ENCODE measurements at regions not wholly inside any gene's neighbourhood (a gene's known extent, or its start where the extent isn't known, plus 50 kb on each side); places are given as distances from the start of the nearest gene placed in this dataset.

GRCh38 chr17:79372470-79373238 is 238.2 kb downstream of the RBFOX3 start:
- no peak for DNase-seq
- H3K4me3 Mint-ChIP-seq: no peak overlapping the region
- intact Hi-C loops (cut with micrococcal nuclease): no loop called here
- no peak overlapping the region for H3K27ac Mint-ChIP-seq
- no peaks in the 10 kb centered on the region for H3K36me3 Mint-ChIP-seq (ENCODE audit: low read depth)
- H3K27me3 Mint-ChIP-seq: peaks cover 2% of the 10 kb centered on the region
- H3K9me3 Mint-ChIP-seq: no peaks in the 10 kb centered on the region
- no peaks in the 10 kb centered on the region for H3K4me1 Mint-ChIP-seq

- DNase-seq: no peak
- Mint-ChIP-seq H3K36me3 (ENCODE audit: low read depth) (no peaks in the 10 kb centered on the region), H3K27me3 (peaks cover 2% of the 10 kb centered on the region), H3K9me3 (no peaks in the 10 kb centered on the region), H3K27ac (no peak overlapping the region), H3K4me1 (no peaks in the 10 kb centered on the region), H3K4me3 (no peak overlapping the region)
- intact Hi-C loops (cut with micrococcal nuclease): no loop called here
These were observed 238.9 kb downstream of the RBFOX3 start for GRCh38 chr17:79371984-79372383.

GRCh38 chr17:79370594-79370993 is 240.3 kb downstream of the RBFOX3 start:
- Mint-ChIP-seq H3K36me3 (ENCODE audit: low read depth) (no peaks in the 10 kb centered on the region), H3K4me3 (no peak overlapping the region), H3K27ac (no peak overlapping the region), H3K27me3 (peaks cover 3% of the 10 kb centered on the region), H3K9me3 (no peaks in the 10 kb centered on the region), H3K4me1 (no peaks in the 10 kb centered on the region)
- intact Hi-C loops (cut with micrococcal nuclease): no loop called here
- no peak for DNase-seq

- no peaks in the 10 kb centered on the region for H3K9me3 Mint-ChIP-seq
- DNase-seq: no peak
- no peaks in the 10 kb centered on the region for H3K4me1 Mint-ChIP-seq
- H3K27me3 Mint-ChIP-seq: peaks cover 4% of the 10 kb centered on the region
- no peaks in the 10 kb centered on the region for H3K36me3 Mint-ChIP-seq (ENCODE audit: low read depth)
- intact Hi-C loops (cut with micrococcal nuclease): no loop called here
- H3K4me3 Mint-ChIP-seq: no peak overlapping the region
- H3K27ac Mint-ChIP-seq: no peak overlapping the region
These were observed 240.7 kb downstream of the RBFOX3 start for GRCh38 chr17:79370126-79370525.

GRCh38 chr17:79369532-79369931 is 241.3 kb downstream of the RBFOX3 start:
- Mint-ChIP-seq H3K27me3 (peaks cover 4% of the 10 kb centered on the region), H3K27ac (no peak overlapping the region), H3K36me3 (ENCODE audit: low read depth) (no peaks in the 10 kb centered on the region), H3K4me1 (no peaks in the 10 kb centered on the region), H3K9me3 (no peaks in the 10 kb centered on the region), H3K4me3 (no peak overlapping the region)
- intact Hi-C loops (cut with micrococcal nuclease): no loop called here
- no peak for DNase-seq

GRCh38 chr17:79369001-79369400 is 241.8 kb downstream of the RBFOX3 start:
- DNase-seq: no peak
- Mint-ChIP-seq H3K27me3 (peaks cover 4% of the 10 kb centered on the region), H3K36me3 (ENCODE audit: low read depth) (no peaks in the 10 kb centered on the region), H3K4me3 (no peak overlapping the region), H3K4me1 (no peaks in the 10 kb centered on the region), H3K27ac (no peak overlapping the region), H3K9me3 (no peaks in the 10 kb centered on the region)
- intact Hi-C loops (cut with micrococcal nuclease): no loop called here

- no peak overlapping the region for H3K27ac Mint-ChIP-seq
- H3K4me3 Mint-ChIP-seq: no peak overlapping the region
- H3K36me3 Mint-ChIP-seq (ENCODE audit: low read depth): no peaks in the 10 kb centered on the region
- no peak for DNase-seq
- no peaks in the 10 kb centered on the region for H3K9me3 Mint-ChIP-seq
- H3K27me3 Mint-ChIP-seq: peaks cover 2% of the 10 kb centered on the region
- H3K4me1 Mint-ChIP-seq: no peaks in the 10 kb centered on the region
- intact Hi-C loops (cut with micrococcal nuclease): no loop called here
These were observed 242.3 kb downstream of the RBFOX3 start for GRCh38 chr17:79368521-79368920.

GRCh38 chr17:79366988-79367571 is 243.8 kb downstream of the RBFOX3 start:
- no peak for DNase-seq
- Mint-ChIP-seq H3K36me3 (ENCODE audit: low read depth) (no peaks in the 10 kb centered on the region), H3K27ac (no peak overlapping the region), H3K9me3 (no peaks in the 10 kb centered on the region), H3K4me1 (no peaks in the 10 kb centered on the region), H3K4me3 (no peak overlapping the region), H3K27me3 (peaks cover 2% of the 10 kb centered on the region)
- intact Hi-C loops (cut with micrococcal nuclease): no loop called here

GRCh38 chr17:79365836-79366770 is 244.7 kb downstream of the RBFOX3 start:
- Mint-ChIP-seq H3K27me3 (peaks cover 2% of the 10 kb centered on the region), H3K4me3 (no peak overlapping the region), H3K27ac (no peak overlapping the region), H3K9me3 (no peaks in the 10 kb centered on the region), H3K4me1 (no peaks in the 10 kb centered on the region), H3K36me3 (ENCODE audit: low read depth) (no peaks in the 10 kb centered on the region)
- no peak for DNase-seq
- intact Hi-C loops (cut with micrococcal nuclease): no loop called here

- H3K27ac Mint-ChIP-seq: no peak overlapping the region
These were observed 245.5 kb downstream of the RBFOX3 start for GRCh38 chr17:79365351-79365750.

GRCh38 chr17:79364315-79365094 is 246.3 kb downstream of the RBFOX3 start:
- no peak overlapping the region for H3K4me3 Mint-ChIP-seq
- DNase-seq: no peak
- H3K4me1 Mint-ChIP-seq: no peaks in the 10 kb centered on the region
- peaks cover 2% of the 10 kb centered on the region for H3K27me3 Mint-ChIP-seq
- no peaks in the 10 kb centered on the region for H3K9me3 Mint-ChIP-seq
- H3K27ac Mint-ChIP-seq: no peak overlapping the region
- intact Hi-C loops (cut with micrococcal nuclease): no loop called here
- no peaks in the 10 kb centered on the region for H3K36me3 Mint-ChIP-seq (ENCODE audit: low read depth)

More at GRCh38 chr17:79365351-79365750, 245.5 kb downstream of the RBFOX3 start:
- H3K9me3 Mint-ChIP-seq: no peaks in the 10 kb centered on the region
- DNase-seq: no peak
- no peaks in the 10 kb centered on the region for H3K4me1 Mint-ChIP-seq
- intact Hi-C loops (cut with micrococcal nuclease): no loop called here
- H3K36me3 Mint-ChIP-seq (ENCODE audit: low read depth): no peaks in the 10 kb centered on the region
- H3K4me3 Mint-ChIP-seq: no peak overlapping the region
- peaks cover 2% of the 10 kb centered on the region for H3K27me3 Mint-ChIP-seq

GRCh38 chr17:79363552-79364275 is 247.1 kb downstream of the RBFOX3 start:
- no peaks in the 10 kb centered on the region for H3K9me3 Mint-ChIP-seq
- intact Hi-C loops (cut with micrococcal nuclease): no loop called here
- H3K27me3 Mint-ChIP-seq: peaks cover 2% of the 10 kb centered on the region
- H3K4me1 Mint-ChIP-seq: no peaks in the 10 kb centered on the region
- H3K27ac Mint-ChIP-seq: no peak overlapping the region
- no peak for DNase-seq
- H3K4me3 Mint-ChIP-seq: no peak overlapping the region
- H3K36me3 Mint-ChIP-seq (ENCODE audit: low read depth): no peaks in the 10 kb centered on the region

- Mint-ChIP-seq H3K9me3 (no peaks in the 10 kb centered on the region), H3K4me3 (no peak overlapping the region)
These were observed 248.0 kb downstream of the RBFOX3 start for GRCh38 chr17:79362772-79363305.

More at GRCh38 chr17:79362772-79363305, 248.0 kb downstream of the RBFOX3 start:
- Mint-ChIP-seq H3K4me1 (no peaks in the 10 kb centered on the region), H3K36me3 (ENCODE audit: low read depth) (no peaks in the 10 kb centered on the region), H3K27ac (no peak overlapping the region), H3K27me3 (peaks cover 2% of the 10 kb centered on the region)
- intact Hi-C loops (cut with micrococcal nuclease): no loop called here
- DNase-seq: no peak
